Vagina (tissue), 2 donors: ENCODE measurements at regions not wholly inside any gene's neighbourhood (a gene's known extent, or its start where the extent isn't known, plus 50 kb on each side); places are given as distances from the start of the nearest gene placed in this dataset.

ENCODE experiments used
- POLR2A ChIP-seq, 2 donors: fragments of 450-650 bp; IDR thresholded peaks; one replicate each; pipeline ENCODE4 v1.6.1; 2017; ENCODE audit warnings: antibody characterized with exemption in 2 of 2, mild to moderate bottlenecking in 2 of 2, moderate library complexity in 2 of 2
- POLR2AphosphoS5 ChIP-seq, 2 donors: sonication (generic); formaldehyde crosslinking; IDR thresholded peaks; one replicate each; pipeline ENCODE4 v1.9.0; 2017; ENCODE audit warnings: antibody characterized with exemption in 2 of 2, mild to moderate bottlenecking in 2 of 2, low read depth in 1 of 2; ENCODE audit not compliant: insufficient read depth in 1 of 2
- TF ChIP-seq, protein P1 (sequence below), 3 experiments: fragments of 450-650 bp in 2 of 3; fragments of 200-600 bp in 1 of 3; sonication (generic) in 1 of 3; IDR thresholded peaks; one replicate each; pipeline ENCODE4 v1.5.1; 2017 to 2019; ENCODE audit warnings: antibody characterized with exemption in 3 of 3, mild to moderate bottlenecking in 2 of 3, moderate library complexity in 2 of 3

GRCh38 chr5:12959713-12960112 lies 984.8 kb downstream of the DNAH5 start:
- TF ChIP-seq POLR2A (IDR thresholded peaks at IDR 0.05) (no peak), POLR2AphosphoS5 (IDR thresholded peaks at IDR 0.05; ENCODE audit: insufficient read depth in 1 of 2, low read depth in 1 of 2) (no peak)
- TF ChIP-seq, protein P1, sequence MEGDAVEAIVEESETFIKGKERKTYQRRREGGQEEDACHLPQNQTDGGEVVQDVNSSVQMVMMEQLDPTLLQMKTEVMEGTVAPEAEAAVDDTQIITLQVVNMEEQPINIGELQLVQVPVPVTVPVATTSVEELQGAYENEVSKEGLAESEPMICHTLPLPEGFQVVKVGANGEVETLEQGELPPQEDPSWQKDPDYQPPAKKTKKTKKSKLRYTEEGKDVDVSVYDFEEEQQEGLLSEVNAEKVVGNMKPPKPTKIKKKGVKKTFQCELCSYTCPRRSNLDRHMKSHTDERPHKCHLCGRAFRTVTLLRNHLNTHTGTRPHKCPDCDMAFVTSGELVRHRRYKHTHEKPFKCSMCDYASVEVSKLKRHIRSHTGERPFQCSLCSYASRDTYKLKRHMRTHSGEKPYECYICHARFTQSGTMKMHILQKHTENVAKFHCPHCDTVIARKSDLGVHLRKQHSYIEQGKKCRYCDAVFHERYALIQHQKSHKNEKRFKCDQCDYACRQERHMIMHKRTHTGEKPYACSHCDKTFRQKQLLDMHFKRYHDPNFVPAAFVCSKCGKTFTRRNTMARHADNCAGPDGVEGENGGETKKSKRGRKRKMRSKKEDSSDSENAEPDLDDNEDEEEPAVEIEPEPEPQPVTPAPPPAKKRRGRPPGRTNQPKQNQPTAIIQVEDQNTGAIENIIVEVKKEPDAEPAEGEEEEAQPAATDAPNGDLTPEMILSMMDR (IDR thresholded peaks at IDR 0.05), result no peak
